GM18505 (cell line): ENCODE measurements at regions not wholly inside any gene's neighbourhood (a gene's known extent, or its start where the extent isn't known, plus 50 kb on each side); places are given as distances from the start of the nearest gene placed in this dataset.
"Not testable (repeated sequence)": the region's sequence is repeated elsewhere in the genome, so short reads cannot be mapped to it uniquely, and the experiment has no call there.

Experiments used
- ATAC-seq: cut with Tn5 transposase; IDR thresholded peaks from one replicate; pipeline ENCODE4 v1.9.1; 2021; ENCODE audit not compliant: unreplicated experiment
- POLR2A ChIP-seq: IDR thresholded peaks from 4 replicates; pipeline ENCODE4 v1.6.1; 2011; ENCODE audit warnings: borderline replicate concordance; ENCODE audit not compliant: insufficient read depth, insufficient read length; ENCODE audit errors: extremely low read depth

GRCh38 chr4:3367866-3368265 lies 73.9 kb upstream of the HGFAC start:
- TF ChIP-seq POLR2A = no peak
- no peak for ATAC-seq

GRCh38 chr4:3368334-3368733 lies 73.4 kb upstream of the HGFAC start:
- no peak for ATAC-seq
- TF ChIP-seq POLR2A = no peak

- ATAC-seq = no peak
- TF ChIP-seq POLR2A = no peak
Measured at GRCh38 chr4:3368841-3369760, 72.7 kb upstream of the HGFAC start.

GRCh38 chr4:3369781-3370674 lies 71.7 kb upstream of the HGFAC start:
- no peak for ATAC-seq
- TF ChIP-seq POLR2A = no peak

- ATAC-seq = no peak
- no peak for TF ChIP-seq POLR2A
Measured at GRCh38 chr4:3371033-3372001, 70.5 kb upstream of the HGFAC start.

- peak; percentile 26 for ATAC-seq
Measured at GRCh38 chr4:3372264-3372932, 69.4 kb upstream of the HGFAC start.

GRCh38 chr4:3372933-3373465 lies 68.8 kb upstream of the HGFAC start:
- TF ChIP-seq POLR2A = no peak
- ATAC-seq = peak; percentile 62

More at GRCh38 chr4:3372264-3372932, 69.4 kb upstream of the HGFAC start:
- TF ChIP-seq POLR2A = no peak

GRCh38 chr4:3373468-3373867 lies 68.3 kb upstream of the HGFAC start:
- no peak for TF ChIP-seq POLR2A
- no peak for ATAC-seq

- no peak for ATAC-seq
Measured at GRCh38 chr4:3374011-3374645, 67.6 kb upstream of the HGFAC start.

GRCh38 chr4:3374667-3375066 lies 67.1 kb upstream of the HGFAC start:
- no peak for TF ChIP-seq POLR2A
- ATAC-seq = no peak

More at GRCh38 chr4:3374011-3374645, 67.6 kb upstream of the HGFAC start:
- no peak for TF ChIP-seq POLR2A

GRCh38 chr4:3375688-3376087 lies 66.1 kb upstream of the HGFAC start:
- TF ChIP-seq POLR2A = no peak
- ATAC-seq = no peak

- no peak for TF ChIP-seq POLR2A
- no peak for ATAC-seq
Measured at GRCh38 chr4:3376266-3376665, 65.5 kb upstream of the HGFAC start.

- no peak for TF ChIP-seq POLR2A
- no peak for ATAC-seq
Measured at GRCh38 chr4:3377557-3377956, 64.2 kb upstream of the HGFAC start.

- not testable (repeated sequence) for ATAC-seq
Measured at GRCh38 chr4:3380336-3380735, 61.4 kb upstream of the HGFAC start.

- ATAC-seq = not testable (repeated sequence)
Measured at GRCh38 chr4:3381208-3381607, 60.6 kb upstream of the HGFAC start.
